K562 (cell line): ENCODE measurements at regions not wholly inside any gene's neighbourhood (a gene's known extent, or its start where the extent isn't known, plus 50 kb on each side); places are given as distances from the start of the nearest gene placed in this dataset.
"Not testable (repeated sequence)": the region's sequence is repeated elsewhere in the genome, so short reads cannot be mapped to it uniquely, and the experiment has no call there.

Source experiments
- ATAC-seq: fragments of 200-7000 bp; cut with Tn5 transposase; 3 replicates; pipeline ENCODE4 v1.9.1; 2020; ENCODE audit warnings: moderate library complexity
- BruUV-seq: library from RNA; stranded (reverse); fragments of 400-500 nt; replicated peaks from 2 replicates; lab custom pipeline; 2021; lab: Mats Ljungman, UMichigan
- CTCF ChIA-PET: fragments of 300-600 bp; formaldehyde crosslinking; extraction: SDS; loops from one replicate; lab custom pipeline; 2021; ENCODE audit warnings: low intra/inter-chr PET ratio; lab: Yijun Ruan, JAX
- POLR2A ChIA-PET: fragments of 300-600, 350-650 bp; sonication (Branson Sonifier 250); formaldehyde crosslinking; extraction: SDS; loops from one replicate; lab custom pipeline; 2021; ENCODE audit warnings: antibody characterized with exemption, inconsistent platforms; lab: Yijun Ruan, JAX
- DNase-seq, 4 experiments: peaks; one replicate each; pipeline versions ENCODE4 v3.0.0 to v3.0.0-alpha.2; 2011 to 2018; ENCODE audit warnings: low spot score in 3 of 4, mixed read lengths in 3 of 4; ENCODE audit errors: extremely low read depth in 1 of 4
- FAIRE-seq: peaks from 2 replicates; lab custom pipeline; 2011; peaks lifted over from hg19 to GRCh38; lab: Jason Lieb, UNC
- H2AFZ ChIP-seq: 2 replicates; pipeline ENCODE4 v1.6.0; 2011; ENCODE audit warnings: low read depth, low read length, control low read depth, inconsistent platforms
- H3K27ac ChIP-seq: fragments of 200-600 bp; 3 replicates; pipeline ENCODE4 v1.8.0; 2011; ENCODE audit warnings: low read depth, mild to moderate bottlenecking, control low read depth, inconsistent platforms, low read length, moderate library complexity, mixed read lengths; ENCODE audit errors: extremely low read depth
- H3K27me3 ChIP-seq, 2 experiments: fragments of 300-600 bp in 1 of 2; 2 replicates in 1 of 2; 3 replicates in 1 of 2; pipeline versions ENCODE4 v1.6.0 to v1.8.0; 2011; ENCODE audit warnings: inconsistent platforms in 2 of 2, low read length in 2 of 2, mild to moderate bottlenecking in 1 of 2, mixed read lengths in 1 of 2, moderate library complexity in 1 of 2; ENCODE audit not compliant: control insufficient read depth in 2 of 2, insufficient read depth in 2 of 2
- H3K36me3 ChIP-seq: fragments of 300-600 bp; 3 replicates; pipeline ENCODE4 v1.8.0; 2011; ENCODE audit warnings: mild to moderate bottlenecking, low read length, inconsistent platforms; ENCODE audit not compliant: control insufficient read depth, insufficient read depth
- H3K4me1 ChIP-seq, 2 experiments: fragments of 200-600 bp in 1 of 2; replicated peaks in 1 of 2; 2 replicates in 1 of 2; 3 replicates in 1 of 2; pipeline versions ENCODE4 v1.5.1 to v1.8.0; 2011; ENCODE audit warnings: inconsistent platforms in 2 of 2, low read length in 2 of 2, mild to moderate bottlenecking in 1 of 2, mixed read lengths in 1 of 2, moderate library complexity in 1 of 2; ENCODE audit not compliant: control insufficient read depth in 2 of 2, insufficient read depth in 2 of 2
- H3K4me2 ChIP-seq: 2 replicates; pipeline ENCODE4 v1.6.1; 2011; ENCODE audit warnings: low read length, control low read depth, inconsistent platforms, mixed read lengths; ENCODE audit not compliant: insufficient read depth
- H3K4me3 ChIP-seq: fragments of 200-600 bp; sonication (generic), shearing (Covaris generic); 2 replicates; pipeline ENCODE4 v1.5.1; 2016; ENCODE audit warnings: control low read depth, inconsistent platforms
- H3K79me2 ChIP-seq: fragments of 200-600 bp; 3 replicates; pipeline ENCODE4 v1.8.0; 2011; ENCODE audit warnings: low read length, inconsistent platforms; ENCODE audit not compliant: control insufficient read depth, insufficient read depth
- H3K9ac ChIP-seq, 2 experiments: 2 replicates each; pipeline versions ENCODE4 v1.6.0 to v1.6.1; 2011; ENCODE audit warnings: low read depth in 2 of 2, low read length in 2 of 2, control low read depth in 1 of 2, inconsistent platforms in 1 of 2, mild to moderate bottlenecking in 1 of 2, mixed read lengths in 1 of 2; ENCODE audit not compliant: insufficient read depth in 1 of 2
- H3K9me1 ChIP-seq: one replicate; pipeline ENCODE4 v1.6.0; 2011; ENCODE audit warnings: inconsistent platforms, mild to moderate bottlenecking, low read length, moderate library complexity; ENCODE audit not compliant: control insufficient read depth, insufficient read depth
- H3K9me3 ChIP-seq: replicated peaks from 2 replicates; pipeline ENCODE4 v1.5.1; 2011; ENCODE audit warnings: low read depth, low read length, inconsistent platforms; ENCODE audit not compliant: control insufficient read depth, insufficient read depth
- H4K20me1 ChIP-seq: replicated peaks from 2 replicates; pipeline ENCODE4 v1.6.1; 2011; ENCODE audit warnings: low read length, inconsistent platforms, mixed read lengths; ENCODE audit not compliant: control insufficient read depth, insufficient read depth
- CC2D1A ChIP-seq: fragments of 450-650 bp; IDR thresholded peaks from 2 replicates; pipeline ENCODE4 v1.6.1; 2017; ENCODE audit warnings: mild to moderate bottlenecking
- CHAMP1 ChIP-seq: fragments of 450-650 bp; IDR thresholded peaks from 2 replicates; pipeline ENCODE4 v1.6.1; 2016; ENCODE audit warnings: mild to moderate bottlenecking
- L3MBTL2 ChIP-seq: fragments of 450-650 bp; IDR thresholded peaks from 2 replicates; pipeline ENCODE4 v1.6.1; 2016; ENCODE audit warnings: mild to moderate bottlenecking, moderate library complexity
- MEIS2 ChIP-seq: fragments of 450-650 bp; IDR thresholded peaks from 2 replicates; pipeline ENCODE4 v1.6.1; 2014; ENCODE audit warnings: mild to moderate bottlenecking; ENCODE audit not compliant: partially characterized antibody
- MGA ChIP-seq: fragments of 450-650 bp; IDR thresholded peaks from 2 replicates; pipeline ENCODE4 v1.6.1; 2016; ENCODE audit warnings: mild to moderate bottlenecking, moderate library complexity
- SOX6 ChIP-seq: fragments of 450-650 bp; IDR thresholded peaks from 2 replicates; pipeline ENCODE4 v1.6.1; 2014; ENCODE audit warnings: mild to moderate bottlenecking
- SPI1 ChIP-seq: IDR thresholded peaks from 2 replicates; pipeline ENCODE4 v1.6.1; 2011; ENCODE audit warnings: low read depth, low read length, control low read depth, borderline replicate concordance
- ZNF766 ChIP-seq: fragments of 200-800 bp; sonication (Bioruptor generic); conservative IDR thresholded peaks from 2 replicates; pipeline ENCODE4 v1.6.1; 2016; ENCODE audit warnings: missing genetic modification characterization, missing compliant biosample characterization
- WGBS: fragments of 100-300 bp; shearing (Covaris generic); methylation state at CpG from one replicate; pipeline ENCODE4 v1.1.6; 2016; ENCODE audit warnings: low coverage, mixed read lengths; ENCODE audit not compliant: insufficient coverage; ENCODE audit errors: missing lambda C conversion rate; 5-methylcytosine and 5-hydroxymethylcytosine counted together
- in situ Hi-C: fragments of 300-500 bp; cut with MboI; formaldehyde crosslinking; loops from 4 replicates; pipeline ENCODE4 v1.15.0; 2018; ENCODE audit warnings: inconsistent platforms, mixed read lengths
- intact Hi-C: fragments of 100-400 bp; cut with micrococcal nuclease; formaldehyde crosslinking; loops from 2 replicates; pipeline ENCODE4 v1.14.2; 2022

GRCh38 chr12:47401196-47401595 lies 304.6 kb downstream of the RPAP3 start:
- H3K4me1 ChIP-seq, H3K36me3 ChIP-seq, H4K20me1 ChIP-seq, H3K9me3 ChIP-seq, ATAC-seq, H3K9me1 ChIP-seq, FAIRE-seq, H2AFZ ChIP-seq, H3K27me3 ChIP-seq, H3K4me2 ChIP-seq, H3K27ac ChIP-seq, intact Hi-C loops, H3K4me3 ChIP-seq, DNase-seq, POLR2A ChIA-PET, BruUV-seq, H3K9ac ChIP-seq, H3K79me2 ChIP-seq, CTCF ChIA-PET, in situ Hi-C loops: not testable (repeated sequence)
- TF ChIP-seq ZNF766 (CRISPR knock-in tag) (peak; percentile 58; the same call in 1 of the 2 replicates), L3MBTL2 (peak; percentile 82), MGA (peak; percentile 58), SOX6 (0 out of 2 replicates have a peak, but pooled peaks have one; percentile 45), SPI1 (peak; percentile 78; the same call in 1 of the 2 replicates), CHAMP1 (peak; percentile 17; the same call in 1 of the 2 replicates), MEIS2 (peak; percentile 61), CC2D1A (peak; percentile 63; the same call in 1 of the 2 replicates)
- WGBS = 5% methylated on average over 2 of the region's 3 CpGs
